Smooth muscle cell (in vitro differentiated cells): ENCODE measurements at regions not wholly inside any gene's neighbourhood (a gene's known extent, or its start where the extent isn't known, plus 50 kb on each side); places are given as distances from the start of the nearest gene placed in this dataset.
"Not testable (repeated sequence)": the region's sequence is repeated elsewhere in the genome, so short reads cannot be mapped to it uniquely, and the experiment has no call there.

ENCODE experiments used
- DNase-seq: peaks from one replicate; lab custom pipeline; 2025; ENCODE audit not compliant: unreplicated experiment; lab: John Stamatoyannopoulos, UW
- H2AFZ ChIP-seq: fragments of 200-600 bp; sonication (generic); 2 replicates; pipeline ENCODE4 v1.6.0; 2016; ENCODE audit warnings: antibody characterized with exemption, low read depth, mild to moderate bottlenecking
- H3F3A ChIP-seq: fragments of 200-600 bp; sonication (generic); 2 replicates; pipeline ENCODE4 v1.6.0; 2017; ENCODE audit warnings: antibody characterized with exemption, low read depth
- H3K27ac ChIP-seq: fragments of 200-600 bp; sonication (generic); 2 replicates; pipeline ENCODE4 v1.5.1; 2016; ENCODE audit warnings: low read depth, mild to moderate bottlenecking
- H3K27me3 ChIP-seq: fragments of 200-600 bp; sonication (generic); 2 replicates; pipeline ENCODE4 v1.6.1; 2016; ENCODE audit warnings: low read depth, mild to moderate bottlenecking
- H3K36me3 ChIP-seq: fragments of 200-600 bp; sonication (generic); 2 replicates; pipeline ENCODE4 v1.5.1; 2016; ENCODE audit warnings: low read depth
- H3K4me1 ChIP-seq: fragments of 200-600 bp; sonication (generic); 2 replicates; pipeline ENCODE4 v1.5.1; 2016; ENCODE audit warnings: low read depth
- H3K4me2 ChIP-seq: fragments of 200-600 bp; sonication (generic); 2 replicates; pipeline ENCODE4 v1.6.0; 2016; ENCODE audit warnings: mild to moderate bottlenecking
- H3K4me3 ChIP-seq: fragments of 200-600 bp; sonication (generic); 2 replicates; pipeline ENCODE4 v1.5.1; 2016; ENCODE audit warnings: mild to moderate bottlenecking
- H3K79me2 ChIP-seq: fragments of 200-600 bp; sonication (generic); 2 replicates; pipeline ENCODE4 v1.6.0; 2016; ENCODE audit warnings: low read depth, mild to moderate bottlenecking
- H3K9ac ChIP-seq: fragments of 200-600 bp; sonication (generic); 2 replicates; pipeline ENCODE4 v1.6.0; 2016; ENCODE audit warnings: low read depth
- H3K9me3 ChIP-seq: fragments of 200-600 bp; sonication (generic); replicated peaks from 2 replicates; pipeline ENCODE4 v1.5.1; 2016; ENCODE audit warnings: low read depth
- H4K20me1 ChIP-seq: fragments of 200-600 bp; sonication (generic); 2 replicates; pipeline ENCODE4 v1.6.0; 2016; ENCODE audit warnings: low read depth
- CTCF ChIP-seq: fragments of 200-600 bp; sonication (generic); IDR thresholded peaks from 2 replicates; pipeline ENCODE4 v1.5.1; 2017; ENCODE audit warnings: borderline replicate concordance, mild to moderate bottlenecking, antibody characterized with exemption; ENCODE audit not compliant: insufficient read depth, poor library complexity, severe bottlenecking
- WGBS: methylation state at CpG from one replicate; pipeline ENCODE4 v1.1.7; 2016; ENCODE audit warnings: low lambda C conversion rate; 5-methylcytosine and 5-hydroxymethylcytosine counted together

GRCh38 chr3:153783741-153784480, 337.3 kb upstream of the ARHGEF26 start:
- WGBS, result 55% methylated on average over 3 of the region's 3 CpGs
- peaks cover 7% of the 10 kb centered on the region for H3K4me1 ChIP-seq
- H3K4me3 ChIP-seq, result no peak overlapping the region
- no peak overlapping the region for H3K4me2 ChIP-seq
- peaks cover 7% of the 10 kb centered on the region for H3F3A ChIP-seq
- H3K27ac ChIP-seq, result no peak overlapping the region
- H3K36me3 ChIP-seq, result no peaks in the 10 kb centered on the region
- no peak for TF ChIP-seq CTCF
- H3K9me3 ChIP-seq, result no peaks in the 10 kb centered on the region
- H4K20me1 ChIP-seq, result no peaks in the 10 kb centered on the region
- DNase-seq, result no peak
- H3K9ac ChIP-seq, result no peak overlapping the region
- no peaks in the 10 kb centered on the region for H3K79me2 ChIP-seq
- H3K27me3 ChIP-seq, result no peaks in the 10 kb centered on the region
- peak overlapping the region; percentile 34 for H2AFZ ChIP-seq

GRCh38 chr3:153785901-153786300, 335.3 kb upstream of the ARHGEF26 start:
- Histone ChIP-seq H3K4me2 (no peak overlapping the region), H3K9ac (no peak overlapping the region), H3K27me3 (no peaks in the 10 kb centered on the region), H3K4me3 (no peak overlapping the region), H2AFZ (no peak overlapping the region), H3K9me3 (no peaks in the 10 kb centered on the region), H3K36me3 (no peaks in the 10 kb centered on the region), H3F3A (peaks cover 7% of the 10 kb centered on the region), H3K27ac (no peak overlapping the region), H4K20me1 (no peaks in the 10 kb centered on the region), H3K79me2 (no peaks in the 10 kb centered on the region), H3K4me1 (peaks cover 7% of the 10 kb centered on the region)
- no peak for DNase-seq
- TF ChIP-seq CTCF, result no peak
- 91% methylated on average over 3 of the region's 3 CpGs for WGBS

- Histone ChIP-seq H3K4me1 (no peaks in the 10 kb centered on the region), H3K36me3 (no peaks in the 10 kb centered on the region), H3K9ac (no peak overlapping the region), H3K27me3 (no peaks in the 10 kb centered on the region), H3K4me3 (no peak overlapping the region), H3F3A (no peaks in the 10 kb centered on the region), H4K20me1 (no peaks in the 10 kb centered on the region), H3K27ac (no peak overlapping the region), H3K79me2 (no peaks in the 10 kb centered on the region), H3K4me2 (no peak overlapping the region), H3K9me3 (no peaks in the 10 kb centered on the region), H2AFZ (no peak overlapping the region)
- no peak for DNase-seq
- WGBS, result 92% methylated on average over 3 of the region's 3 CpGs
- TF ChIP-seq CTCF, result no peak
These were observed 331.8 kb upstream of the ARHGEF26 start for GRCh38 chr3:153789380-153789779.

GRCh38 chr3:153797056-153797455, 324.1 kb upstream of the ARHGEF26 start:
- not testable (repeated sequence) for H3K27me3 ChIP-seq, H2AFZ ChIP-seq, H4K20me1 ChIP-seq, H3K9me3 ChIP-seq, H3F3A ChIP-seq, H3K4me3 ChIP-seq, H3K9ac ChIP-seq, H3K36me3 ChIP-seq, H3K4me1 ChIP-seq, H3K27ac ChIP-seq, H3K4me2 ChIP-seq, DNase-seq, H3K79me2 ChIP-seq
- 91% methylated on average over 13 of the region's 13 CpGs for WGBS
